Testis (tissue), 2 donors: ENCODE measurements at regions not wholly inside any gene's neighbourhood (a gene's known extent, or its start where the extent isn't known, plus 50 kb on each side); places are given as distances from the start of the nearest gene placed in this dataset.

Experiments used
- POLR2A ChIP-seq: fragments of 450-650 bp; IDR thresholded peaks from one replicate; pipeline ENCODE4 v1.6.1; 2017; ENCODE audit warnings: antibody characterized with exemption, mild to moderate bottlenecking, moderate library complexity
- TF ChIP-seq, protein P1 (sequence below), 3 experiments: fragments of 450-650 bp in 2 of 3; fragments of 200-600 bp in 1 of 3; sonication (generic) in 1 of 3; IDR thresholded peaks; one replicate each; pipeline ENCODE4 v1.5.1; 2016 to 2019; ENCODE audit warnings: antibody characterized with exemption in 3 of 3, mild to moderate bottlenecking in 2 of 3, moderate library complexity in 1 of 3

DNA sequence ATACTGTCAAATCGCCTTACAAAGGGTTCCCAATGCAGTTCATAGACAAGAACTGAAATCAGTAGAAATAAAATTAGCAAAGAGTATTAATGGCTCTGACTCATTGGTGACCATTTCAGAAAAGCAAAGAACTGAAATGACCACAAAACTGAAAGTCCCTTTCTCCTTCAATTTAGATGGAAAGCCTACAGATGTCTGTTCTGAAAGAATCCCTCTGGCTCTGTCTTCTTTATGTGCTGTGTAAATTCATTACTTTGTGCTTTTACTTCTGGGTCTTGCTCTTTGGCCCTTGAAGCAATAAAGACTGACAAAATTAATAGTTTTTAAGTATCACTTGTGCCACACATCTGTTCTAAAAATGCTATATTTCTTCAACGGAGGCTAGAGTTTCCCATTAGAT, 62.7 kb upstream of the GPR89A start:
- no peak for TF ChIP-seq POLR2A
- TF ChIP-seq, protein P1, sequence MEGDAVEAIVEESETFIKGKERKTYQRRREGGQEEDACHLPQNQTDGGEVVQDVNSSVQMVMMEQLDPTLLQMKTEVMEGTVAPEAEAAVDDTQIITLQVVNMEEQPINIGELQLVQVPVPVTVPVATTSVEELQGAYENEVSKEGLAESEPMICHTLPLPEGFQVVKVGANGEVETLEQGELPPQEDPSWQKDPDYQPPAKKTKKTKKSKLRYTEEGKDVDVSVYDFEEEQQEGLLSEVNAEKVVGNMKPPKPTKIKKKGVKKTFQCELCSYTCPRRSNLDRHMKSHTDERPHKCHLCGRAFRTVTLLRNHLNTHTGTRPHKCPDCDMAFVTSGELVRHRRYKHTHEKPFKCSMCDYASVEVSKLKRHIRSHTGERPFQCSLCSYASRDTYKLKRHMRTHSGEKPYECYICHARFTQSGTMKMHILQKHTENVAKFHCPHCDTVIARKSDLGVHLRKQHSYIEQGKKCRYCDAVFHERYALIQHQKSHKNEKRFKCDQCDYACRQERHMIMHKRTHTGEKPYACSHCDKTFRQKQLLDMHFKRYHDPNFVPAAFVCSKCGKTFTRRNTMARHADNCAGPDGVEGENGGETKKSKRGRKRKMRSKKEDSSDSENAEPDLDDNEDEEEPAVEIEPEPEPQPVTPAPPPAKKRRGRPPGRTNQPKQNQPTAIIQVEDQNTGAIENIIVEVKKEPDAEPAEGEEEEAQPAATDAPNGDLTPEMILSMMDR (IDR thresholded peaks at IDR 0.05): no peak
